Esophagus muscularis mucosa (tissue), 4 donors: ENCODE measurements at regions not wholly inside any gene's neighbourhood (a gene's known extent, or its start where the extent isn't known, plus 50 kb on each side); places are given as distances from the start of the nearest gene placed in this dataset.

ENCODE experiments used
- DNase-seq: peaks from one replicate; pipeline ENCODE4 v3.0.0-alpha.2; 2017; ENCODE audit errors: extremely low spot score
- H3K27ac ChIP-seq, 4 donors: fragments of 200-600 bp; sonication (generic); replicated peaks in 1 of 4; 1 replicate in 3 of 4; 2 replicates in 1 of 4; pipeline ENCODE4 v1.5.1; 2016 to 2019; ENCODE audit warnings: mild to moderate bottlenecking in 1 of 4
- H3K27me3 ChIP-seq, 4 donors: fragments of 200-600 bp; sonication (generic); one replicate each; pipeline versions ENCODE4 v1.5.1 to v1.6.0; 2016 to 2019
- H3K36me3 ChIP-seq, 4 donors: fragments of 200-600 bp; sonication (generic); one replicate each; pipeline ENCODE4 v1.5.1; 2016 to 2019
- H3K4me1 ChIP-seq, 4 donors: fragments of 200-600 bp; sonication (generic); one replicate each; pipeline ENCODE4 v1.5.1; 2016 to 2019
- H3K4me3 ChIP-seq, 4 donors: fragments of 200-600 bp; sonication (generic); 1 replicate in 2 of 4; 2 replicates in 2 of 4; pipeline ENCODE4 v1.5.1; 2016 to 2019; ENCODE audit warnings: mild to moderate bottlenecking in 4 of 4, moderate library complexity in 1 of 4
- H3K9me3 ChIP-seq, 4 donors: fragments of 200-600 bp; sonication (generic); 1 replicate in 3 of 4; 2 replicates in 1 of 4; pipeline ENCODE4 v1.5.1; 2016 to 2019
- CTCF ChIP-seq, 3 experiments: fragments of 200-600 bp in 2 of 3; fragments of 450-650 bp in 1 of 3; sonication (generic) in 2 of 3; IDR thresholded peaks; one replicate each; pipeline ENCODE4 v1.5.1; 2017 to 2019; ENCODE audit warnings: antibody characterized with exemption in 3 of 3, mild to moderate bottlenecking in 2 of 3, moderate library complexity in 1 of 3
- EP300 ChIP-seq: sonication (generic); formaldehyde crosslinking; IDR thresholded peaks from one replicate; pipeline ENCODE4 v1.6.1; 2017; ENCODE audit warnings: antibody characterized with exemption
- POLR2A ChIP-seq: fragments of 450-650 bp; IDR thresholded peaks from one replicate; pipeline ENCODE4 v1.6.1; 2017; ENCODE audit warnings: antibody characterized with exemption, moderate library complexity, mild to moderate bottlenecking, low read depth
- POLR2AphosphoS5 ChIP-seq, 2 donors: sonication (generic); formaldehyde crosslinking; IDR thresholded peaks; one replicate each; pipeline ENCODE4 v1.6.1; 2017; ENCODE audit warnings: antibody characterized with exemption in 2 of 2
- WGBS: methylation state at CpG from one replicate; pipeline ENCODE4 v1.1.5; 2018; 5-methylcytosine and 5-hydroxymethylcytosine counted together
- intact Hi-C: fragments of 100-400 bp; cut with DNase I; formaldehyde crosslinking; loops from one replicate; pipeline ENCODE4 v1.15.1; 2023

DNA sequence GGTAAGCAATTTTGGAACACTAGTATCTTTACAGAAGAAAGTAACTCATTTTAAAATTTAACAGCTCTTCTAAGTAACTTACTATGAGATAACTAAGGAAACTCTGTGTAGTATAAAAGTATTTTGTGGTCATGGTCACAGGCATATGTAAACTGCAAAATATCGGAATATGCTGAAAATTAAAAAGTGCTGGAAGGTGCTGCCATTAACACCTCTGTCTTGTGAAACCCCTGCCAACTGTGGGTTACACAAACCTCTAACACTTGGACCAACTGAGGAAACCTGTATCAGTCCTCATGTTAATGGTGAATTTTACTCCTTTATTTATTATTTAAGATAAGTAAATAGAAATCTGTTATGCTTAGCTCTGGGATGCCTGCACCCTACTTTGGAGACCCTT, 206.7 kb downstream of the LACC1 start:
- no peak overlapping the region for H3K4me3 ChIP-seq
- H3K9me3 ChIP-seq: no peaks in the 10 kb centered on the region
- 92% methylated on average over 1 of the region's 1 CpG for WGBS
- intact Hi-C loops: no loop called here
- H3K27ac ChIP-seq: no peak overlapping the region
- H3K4me1 ChIP-seq: peaks cover 0 to 5% (median 0%) of the 10 kb centered on the region in 4 donors
- no peaks in the 10 kb centered on the region for H3K36me3 ChIP-seq
- DNase-seq: no peak
- TF ChIP-seq CTCF (IDR thresholded peaks at IDR 0.05) (no peak), EP300 (no peak), POLR2A (no peak), POLR2AphosphoS5 (IDR thresholded peaks at IDR 0.05) (no peak)
- no peaks in the 10 kb centered on the region for H3K27me3 ChIP-seq

DNA sequence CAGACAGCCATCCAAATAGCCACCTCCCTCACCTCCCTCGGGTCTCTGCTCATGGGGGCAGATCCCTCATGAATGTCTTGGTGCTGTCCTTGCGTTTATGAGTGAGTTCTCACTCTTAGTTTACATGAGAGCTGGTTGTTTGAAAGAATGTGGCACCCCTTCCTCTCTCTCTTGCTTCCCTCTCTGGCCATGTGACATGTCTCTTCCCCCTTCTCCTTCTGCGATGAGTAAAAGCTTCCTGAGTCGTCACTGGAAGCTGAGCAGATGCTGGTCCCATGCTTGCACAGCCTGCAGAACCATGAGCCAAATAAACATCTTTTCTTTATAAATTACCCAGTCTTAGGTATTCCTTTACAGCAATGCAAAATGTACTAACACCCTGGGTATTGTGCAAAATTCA, 208.7 kb downstream of the LACC1 start:
- Histone ChIP-seq H3K4me1 (peaks cover 0 to 5% (median under 1%) of the 10 kb centered on the region in 4 donors), H3K27me3 (no peaks in the 10 kb centered on the region), H3K36me3 (no peaks in the 10 kb centered on the region), H3K4me3 (no peak overlapping the region), H3K27ac (no peak overlapping the region), H3K9me3 (no peaks in the 10 kb centered on the region)
- WGBS: 71% methylated on average over 3 of the region's 4 CpGs
- TF ChIP-seq CTCF (IDR thresholded peaks at IDR 0.05) (no peak), EP300 (no peak), POLR2A (no peak)
- DNase-seq: no peak
- intact Hi-C loops: no loop called here

DNA sequence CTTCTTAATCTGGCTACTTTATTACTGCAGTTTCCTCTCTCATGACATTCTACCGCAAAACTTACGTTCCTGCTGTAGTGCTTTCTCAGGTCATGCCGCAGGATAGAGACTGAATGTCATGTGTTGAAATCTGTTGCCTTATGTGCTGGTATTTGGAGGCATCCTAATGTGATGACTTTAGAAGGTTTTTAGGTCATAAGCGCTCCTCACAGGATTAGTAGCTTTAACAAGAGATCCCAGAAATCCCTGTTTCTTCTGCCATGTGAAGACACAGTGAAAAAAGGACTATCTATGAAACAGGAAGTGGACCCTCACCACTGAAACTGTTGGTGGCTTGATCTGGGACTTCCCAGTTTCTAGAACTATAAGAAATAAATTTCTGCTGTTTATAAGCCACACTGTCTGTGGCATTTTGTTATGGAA, 209.3 kb downstream of the LACC1 start:
- intact Hi-C loops: no loop called here
- Histone ChIP-seq H3K36me3 (no peaks in the 10 kb centered on the region), H3K27ac (no peak overlapping the region), H3K4me1 (peaks cover 0 to 10% (median 6%) of the 10 kb centered on the region in 4 donors), H3K27me3 (no peaks in the 10 kb centered on the region), H3K9me3 (no peaks in the 10 kb centered on the region), H3K4me3 (no peak overlapping the region)
- 93% methylated on average over 4 of the region's 4 CpGs for WGBS
- no peak for TF ChIP-seq POLR2A
- no peak for TF ChIP-seq EP300
- TF ChIP-seq POLR2AphosphoS5 (IDR thresholded peaks at IDR 0.05): no peak
- no peak for TF ChIP-seq CTCF (IDR thresholded peaks at IDR 0.05)
- no peak for DNase-seq

GRCh38 chr13:44089452-44089851, 209.7 kb downstream of the LACC1 start:
- H3K4me1 ChIP-seq: peaks cover 0 to 12% (median 8%) of the 10 kb centered on the region in 4 donors
- H3K9me3 ChIP-seq: no peaks in the 10 kb centered on the region

More at GRCh38 chr13:44089452-44089851, 209.7 kb downstream of the LACC1 start:
- no peak for DNase-seq
- Histone ChIP-seq H3K36me3 (no peaks in the 10 kb centered on the region), H3K27me3 (no peaks in the 10 kb centered on the region), H3K4me3 (no peak overlapping the region), H3K27ac (no peak overlapping the region)
- intact Hi-C loops: no loop called here
- 49% methylated on average over 2 of the region's 2 CpGs for WGBS
- TF ChIP-seq CTCF (IDR thresholded peaks at IDR 0.05): no peak
- TF ChIP-seq POLR2AphosphoS5 (IDR thresholded peaks at IDR 0.05): no peak
- no peak for TF ChIP-seq EP300
- TF ChIP-seq POLR2A: no peak
